Suprapubic skin (tissue), 4 donors: ENCODE measurements at regions not wholly inside any gene's neighbourhood (a gene's known extent, or its start where the extent isn't known, plus 50 kb on each side); places are given as distances from the start of the nearest gene placed in this dataset.
"Not testable (repeated sequence)": the region's sequence is repeated elsewhere in the genome, so short reads cannot be mapped to it uniquely, and the experiment has no call there.

Experiments
- DNase-seq, 2 donors: peaks; one replicate each; pipeline ENCODE4 v3.0.0-alpha.2; 2019; ENCODE audit warnings: low spot score in 2 of 2
- H3K27ac ChIP-seq: fragments of 200-600 bp; sonication (generic); one replicate; pipeline ENCODE4 v1.5.1; 2019
- H3K27me3 ChIP-seq: fragments of 200-600 bp; sonication (generic); one replicate; pipeline ENCODE4 v1.5.1; 2019
- H3K36me3 ChIP-seq: fragments of 200-600 bp; sonication (generic); one replicate; pipeline ENCODE4 v1.5.1; 2019
- H3K4me1 ChIP-seq: fragments of 200-600 bp; sonication (generic); one replicate; pipeline ENCODE4 v1.5.1; 2019
- H3K4me3 ChIP-seq: fragments of 200-600 bp; sonication (generic); one replicate; pipeline ENCODE4 v1.5.1; 2019; ENCODE audit warnings: mild to moderate bottlenecking
- H3K9me3 ChIP-seq: fragments of 200-600 bp; sonication (generic); one replicate; pipeline ENCODE4 v1.5.1; 2019
- CTCF ChIP-seq, 2 donors: fragments of 200-600 bp in 1 of 2; fragments of 450-650 bp in 1 of 2; sonication (generic) in 1 of 2; IDR thresholded peaks; one replicate each; pipeline ENCODE4 v1.5.1; 2016 to 2019; ENCODE audit warnings: antibody characterized with exemption in 2 of 2, mild to moderate bottlenecking in 1 of 2, moderate library complexity in 1 of 2
- EP300 ChIP-seq: sonication (generic); formaldehyde crosslinking; IDR thresholded peaks from one replicate; pipeline ENCODE4 v1.6.1; 2017; ENCODE audit warnings: antibody characterized with exemption
- POLR2A ChIP-seq, 2 donors: fragments of 450-650 bp; IDR thresholded peaks; one replicate each; pipeline ENCODE4 v1.6.1; 2017; ENCODE audit warnings: antibody characterized with exemption in 2 of 2, mild to moderate bottlenecking in 2 of 2, moderate library complexity in 2 of 2
- POLR2AphosphoS5 ChIP-seq, 3 donors: sonication (generic); formaldehyde crosslinking; IDR thresholded peaks; one replicate each; pipeline ENCODE4 v1.6.1; 2017; ENCODE audit warnings: antibody characterized with exemption in 3 of 3
- WGBS: methylation state at CpG from one replicate; pipeline ENCODE4 v1.1.5; 2018; 5-methylcytosine and 5-hydroxymethylcytosine counted together

- no peak overlapping the region for H3K27ac ChIP-seq
- H3K4me1 ChIP-seq: no peaks in the 10 kb centered on the region
- H3K27me3 ChIP-seq: no peaks in the 10 kb centered on the region
- no peaks in the 10 kb centered on the region for H3K9me3 ChIP-seq
- H3K36me3 ChIP-seq: no peaks in the 10 kb centered on the region
- 88% methylated on average over 1 of the region's 1 CpG for WGBS
- H3K4me3 ChIP-seq: no peak overlapping the region
- no peak for DNase-seq
- no peak for TF ChIP-seq EP300
- no peak for TF ChIP-seq POLR2AphosphoS5 (IDR thresholded peaks at IDR 0.05)
- no peak for TF ChIP-seq CTCF (IDR thresholded peaks at IDR 0.05)
- TF ChIP-seq POLR2A (IDR thresholded peaks at IDR 0.05): no peak
Observed at GRCh38 chr2:21836719-21837118, 713.0 kb downstream of the TDRD15 start.

- TF ChIP-seq POLR2AphosphoS5 (IDR thresholded peaks at IDR 0.05): no peak
- TF ChIP-seq EP300: no peak
- no peak for TF ChIP-seq POLR2A (IDR thresholded peaks at IDR 0.05)
- no peak for TF ChIP-seq CTCF (IDR thresholded peaks at IDR 0.05)
- Histone ChIP-seq H3K27ac (no peak overlapping the region), H3K36me3 (no peaks in the 10 kb centered on the region), H3K9me3 (no peaks in the 10 kb centered on the region), H3K27me3 (no peaks in the 10 kb centered on the region), H3K4me1 (no peaks in the 10 kb centered on the region), H3K4me3 (no peak overlapping the region)
- no peak for DNase-seq
- 57% methylated on average over 5 of the region's 5 CpGs for WGBS
Observed at GRCh38 chr2:21837168-21837960, 713.6 kb downstream of the TDRD15 start.

- no peak overlapping the region for H3K4me3 ChIP-seq
- H3K9me3 ChIP-seq: no peaks in the 10 kb centered on the region
- no peaks in the 10 kb centered on the region for H3K27me3 ChIP-seq
- WGBS: 74% methylated on average over 2 of the region's 3 CpGs
- no peaks in the 10 kb centered on the region for H3K4me1 ChIP-seq
- H3K27ac ChIP-seq: no peak overlapping the region
- DNase-seq: no peak
- TF ChIP-seq POLR2A (IDR thresholded peaks at IDR 0.05) (no peak), EP300 (no peak), POLR2AphosphoS5 (IDR thresholded peaks at IDR 0.05) (no peak), CTCF (IDR thresholded peaks at IDR 0.05) (no peak)
- no peaks in the 10 kb centered on the region for H3K36me3 ChIP-seq
Observed at GRCh38 chr2:21841341-21841740, 717.6 kb downstream of the TDRD15 start.

- not testable (repeated sequence) for H3K4me1 ChIP-seq, H3K27me3 ChIP-seq, H3K9me3 ChIP-seq, H3K36me3 ChIP-seq, H3K27ac ChIP-seq, H3K4me3 ChIP-seq, DNase-seq
- WGBS: 77% methylated on average over 7 of the region's 7 CpGs
Observed at GRCh38 chr2:21850367-21850766, 726.6 kb downstream of the TDRD15 start.

GRCh38 chr2:21854938-21855337, 731.2 kb downstream of the TDRD15 start:
- no peak for DNase-seq
- H3K36me3 ChIP-seq: no peaks in the 10 kb centered on the region
- no peaks in the 10 kb centered on the region for H3K9me3 ChIP-seq
- no peak overlapping the region for H3K27ac ChIP-seq
- H3K4me1 ChIP-seq: no peaks in the 10 kb centered on the region
- TF ChIP-seq POLR2A (IDR thresholded peaks at IDR 0.05): no peak
- TF ChIP-seq CTCF (IDR thresholded peaks at IDR 0.05): no peak
- no peak for TF ChIP-seq POLR2AphosphoS5 (IDR thresholded peaks at IDR 0.05)
- TF ChIP-seq EP300: no peak
- no peak overlapping the region for H3K4me3 ChIP-seq
- WGBS: 82% methylated on average over 3 of the region's 3 CpGs
- no peaks in the 10 kb centered on the region for H3K27me3 ChIP-seq

- WGBS: 77% methylated on average over 3 of the region's 3 CpGs
- Histone ChIP-seq H3K4me3 (no peak overlapping the region), H3K4me1 (no peaks in the 10 kb centered on the region), H3K9me3 (no peaks in the 10 kb centered on the region), H3K27me3 (no peaks in the 10 kb centered on the region), H3K27ac (no peak overlapping the region), H3K36me3 (no peaks in the 10 kb centered on the region)
- TF ChIP-seq CTCF (IDR thresholded peaks at IDR 0.05) (no peak), POLR2AphosphoS5 (IDR thresholded peaks at IDR 0.05) (no peak), POLR2A (IDR thresholded peaks at IDR 0.05) (no peak), EP300 (no peak)
- DNase-seq: no peak
Observed at GRCh38 chr2:21856708-21857107, 732.9 kb downstream of the TDRD15 start.
